DMS79 (cell line): ENCODE measurements at regions not wholly inside any gene's neighbourhood (a gene's known extent, or its start where the extent isn't known, plus 50 kb on each side); places are given as distances from the start of the nearest gene placed in this dataset.

Experiments
- DNase-seq: peaks from one replicate; lab custom pipeline; 2025; lab: John Stamatoyannopoulos, UW

DNA sequence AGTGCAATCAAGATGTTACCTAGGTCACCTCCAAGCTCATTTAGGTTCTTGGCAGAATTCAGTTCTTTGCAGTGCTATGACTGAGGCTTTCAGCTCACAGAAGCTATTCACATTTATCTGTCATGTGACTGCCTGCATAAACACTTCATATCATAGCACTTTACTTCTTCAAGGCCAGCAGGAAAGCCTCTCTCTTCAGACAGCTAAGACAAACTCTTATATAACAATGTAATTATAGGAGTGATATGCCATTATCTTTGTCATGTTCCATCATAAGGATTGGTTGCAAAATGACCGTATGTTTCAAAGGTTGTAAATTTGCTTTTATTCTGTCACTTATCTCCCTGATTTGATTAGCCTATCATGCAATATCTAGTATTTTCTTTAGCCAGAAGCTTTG, 78.8 kb upstream of the TMEM196 start:
- DNase-seq, result no peak

DNA sequence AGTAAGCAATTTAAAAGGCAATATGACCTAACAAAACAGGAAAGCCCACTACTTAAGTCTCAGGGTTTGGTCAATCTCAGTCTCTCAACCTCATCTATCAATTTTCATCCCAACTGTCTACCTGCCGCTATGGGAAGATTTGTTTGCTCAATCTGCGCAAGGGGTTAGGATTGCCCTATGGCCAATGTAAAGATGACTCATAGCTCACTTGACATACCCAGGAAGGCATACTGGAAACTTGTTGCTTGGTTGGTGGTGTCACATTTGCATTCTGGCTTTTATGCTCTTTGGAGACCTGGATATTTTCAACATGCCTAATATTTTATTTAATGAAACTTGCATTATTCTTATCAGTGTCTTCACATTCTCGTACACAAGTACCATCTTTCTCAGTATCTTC, 78.1 kb upstream of the TMEM196 start:
- no peak for DNase-seq

DNA sequence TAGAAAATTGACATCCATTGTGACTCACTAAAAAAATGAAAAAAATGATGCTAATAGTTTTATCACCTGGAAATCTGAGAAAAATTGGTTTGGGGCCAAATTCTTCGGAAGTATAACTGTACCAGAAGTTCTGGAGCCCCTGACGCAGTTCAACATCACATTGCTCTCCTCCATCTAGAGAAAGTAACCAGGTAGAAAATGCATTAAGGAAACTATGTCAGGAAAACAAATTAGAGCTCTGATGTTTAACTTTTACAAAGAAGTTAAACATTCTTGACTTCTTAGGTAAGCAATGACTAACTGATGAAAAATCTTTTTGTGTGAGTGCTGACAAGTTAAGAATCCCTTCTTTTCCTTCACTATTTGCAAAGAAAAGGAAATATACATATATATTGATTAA, 61.1 kb upstream of the TMEM196 start:
- no peak for DNase-seq

DNA sequence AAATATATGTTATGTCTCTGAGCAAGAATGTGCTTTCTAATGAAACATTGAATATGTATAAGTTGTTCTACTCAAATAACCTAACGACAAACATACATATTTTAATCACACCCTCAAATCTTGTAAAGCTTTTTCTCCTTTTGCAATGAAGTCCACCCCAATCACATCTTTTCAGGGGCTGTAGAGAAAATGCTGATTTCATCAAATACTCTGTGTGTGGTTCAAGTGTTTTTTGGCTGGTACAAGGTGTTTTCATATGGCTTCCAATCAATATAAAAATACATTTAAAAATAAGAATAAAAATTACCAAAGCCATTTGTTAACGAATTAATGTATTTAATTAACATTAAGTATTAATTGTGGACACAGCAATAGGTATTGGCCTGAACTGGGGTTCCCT, 57.2 kb upstream of the TMEM196 start:
- DNase-seq, result no peak
